ENCODE measurements at regions not wholly inside any gene's neighbourhood (a gene's known extent, or its start where the extent isn't known, plus 50 kb on each side); places are given as distances from the start of the nearest gene placed in this dataset.

GRCh38 chr4:24080871-24081270 lies 191.0 kb upstream of the PPARGC1A start:
- H3K27ac ChIP-seq (ENCODE audit: low read depth, low read length): no peak overlapping the region
- no peaks in the 10 kb centered on the region for H3K4me1 ChIP-seq (replicated peaks in 1 of 4; ENCODE audit: control insufficient read depth in 3 of 4, insufficient read depth in 4 of 4, low read length in 3 of 4)
- H4K20me1 ChIP-seq (replicated peaks in 1 of 2; ENCODE audit: control insufficient read depth in 1 of 2, insufficient read depth in 2 of 2, low read length in 2 of 2): no peaks in the 10 kb centered on the region
- H3K56ac ChIP-seq (replicated peaks; ENCODE audit: insufficient read length, low read depth, low read length): no peak overlapping the region
- no peaks in the 10 kb centered on the region for H3K79me2 ChIP-seq (ENCODE audit: control insufficient read depth in 1 of 2, insufficient read depth in 2 of 2, low read length in 2 of 2)
- POLR2A ChIA-PET (ENCODE audit: partially characterized antibody): interaction anchor here (0.7 kb wide), 1 partner anchor 762 kb away, joined by 3 read pairs; no protein-coding TSS in a partner anchor
- H3K9ac ChIP-seq (replicated peaks in 1 of 4; ENCODE audit: extremely low read depth in 1 of 4, low read depth in 3 of 4, low read length in 3 of 4): no peak overlapping the region
- no peak overlapping the region for H4K91ac ChIP-seq (replicated peaks; ENCODE audit: insufficient read length, low read length)
- no peak for FAIRE-seq
- H3K18ac ChIP-seq (ENCODE audit: extremely low read depth, low read length): no peak overlapping the region
- no peak overlapping the region for H3K4ac ChIP-seq (replicated peaks; ENCODE audit: insufficient read length, low read depth, low read length)
- H3K23ac ChIP-seq (ENCODE audit: insufficient read length): no peak overlapping the region
- no peak for TF ChIP-seq BCL11A (IDR thresholded peaks at IDR 0.05; ENCODE audit: low read depth in 2 of 2, low read length in 2 of 2)
- TF ChIP-seq TAF7 (optimal IDR thresholded peaks at IDR 0.05; ENCODE audit: borderline replicate concordance, low read depth, low read length): no peak
- TF ChIP-seq SIN3A (conservative IDR thresholded peaks at IDR 0.05 in 1 of 2, IDR thresholded peaks at IDR 0.05 in 1 of 2; ENCODE audit: low read depth in 1 of 2, low read length in 2 of 2): no peak
- TF ChIP-seq SIRT6 (IDR thresholded peaks at IDR 0.05; ENCODE audit: low read length): no peak
- no peak for TF ChIP-seq EZH2 (IDR thresholded peaks at IDR 0.05; ENCODE audit: low read depth, low read length, severe bottlenecking)
- TF ChIP-seq NRF1 (IDR thresholded peaks at IDR 0.05; ENCODE audit: low read depth, low read length): no peak
- no peak for TF ChIP-seq TBP (IDR thresholded peaks at IDR 0.05; ENCODE audit: low read depth, low read length)
- no peak for TF ChIP-seq POLR2AphosphoS5 (IDR thresholded peaks at IDR 0.05; ENCODE audit: low read depth, low read length)
- TF ChIP-seq CTBP2 (IDR thresholded peaks at IDR 0.05; ENCODE audit: borderline replicate concordance, insufficient read depth, insufficient read length, low read length): no peak
- no peak for TF ChIP-seq TEAD4 (IDR thresholded peaks at IDR 0.05; ENCODE audit: low read depth, low read length)
- no peaks in the 10 kb centered on the region for H3K79me1 ChIP-seq (ENCODE audit: low read depth, low read length)
- no peak overlapping the region for H4K5ac ChIP-seq (ENCODE audit: insufficient read length, low read depth, low read length)
- H3K4me2 ChIP-seq (ENCODE audit: insufficient read depth in 1 of 2, low read depth in 2 of 2, low read length in 2 of 2): no peak overlapping the region
- no peak overlapping the region for H2BK20ac ChIP-seq (ENCODE audit: low read length)
- no peak overlapping the region for H3K4me3 ChIP-seq (ENCODE audit: extremely low read depth in 1 of 4, insufficient read depth in 2 of 4, low read depth in 3 of 4, low read length in 4 of 4)
- no peak overlapping the region for H2AFZ ChIP-seq (ENCODE audit: low read length)
- WGBS, 2 experiments (ENCODE audit: extremely low coverage in 1 of 2, insufficient coverage in 1 of 2, insufficient read length in 1 of 2, insufficient replicate concordance in 2 of 2, low coverage in 1 of 2, low lambda C conversion rate in 2 of 2, missing lambda C conversion rate in 1 of 2): 77% methylated on average over 2 of the region's 2 CpGs; no CpG with 5 or more reads in 1 of the 2 experiments
- no peak overlapping the region for H3K14ac ChIP-seq (ENCODE audit: insufficient read length)
- no peak overlapping the region for H2BK120ac ChIP-seq (replicated peaks; ENCODE audit: low read depth, low read length)
- H2AK5ac ChIP-seq (ENCODE audit: low read depth, low read length): no peak overlapping the region
- H4K8ac ChIP-seq (ENCODE audit: extremely low read depth, insufficient read depth, low read length): no peak overlapping the region
- CTCF ChIA-PET (ENCODE audit: partially characterized antibody): interaction anchor here (0.7 kb wide), 2 partner anchors 17 to 36 kb away, joined by 3 to 5 read pairs; no protein-coding TSS in a partner anchor
- H2BK12ac ChIP-seq (ENCODE audit: low read depth, low read length): no peak overlapping the region
- no peaks in the 10 kb centered on the region for H3K23me2 ChIP-seq (ENCODE audit: low read depth, low read length)
- no peaks in the 10 kb centered on the region for H3K9me3 ChIP-seq (ENCODE audit: insufficient read depth in 2 of 2, low read depth in 1 of 2, low read length in 1 of 2)
- no peak overlapping the region for H2BK15ac ChIP-seq (ENCODE audit: low read length)
- DNase-seq (ENCODE audit: low read depth in 1 of 2, low spot score in 2 of 2): no peak
- no peak overlapping the region for H2BK5ac ChIP-seq (ENCODE audit: low read depth, low read length)
- no peaks in the 10 kb centered on the region for H3K27me3 ChIP-seq (replicated peaks in 1 of 4; ENCODE audit: control insufficient read depth in 3 of 4, extremely low read depth in 1 of 4, insufficient read depth in 3 of 4, low read length in 3 of 4)
- H3K36me3 ChIP-seq (ENCODE audit: control insufficient read depth in 2 of 4, insufficient read depth in 4 of 4, low read length in 3 of 4): no peaks in the 10 kb centered on the region
